ENCODE measurements at regions not wholly inside any gene's neighbourhood (a gene's known extent, or its start where the extent isn't known, plus 50 kb on each side); places are given as distances from the start of the nearest gene placed in this dataset.

- H3K9me3 ChIP-seq (ENCODE audit: control insufficient read depth in 1 of 2, insufficient read depth in 1 of 2, low read depth in 1 of 2, low read length in 2 of 2), result no peaks in the 10 kb centered on the region
- ChIA-PET CTCF (interaction anchor here (1.1 kb wide), 1 partner anchor 1058 kb away, joined by 3 read pairs; no protein-coding TSS in a partner anchor), POLR2A (no interaction called here), RAD21 (ENCODE audit: low non-redundant PET in 1 of 2, low total read pairs in 2 of 2, uncharacterized antibody in 2 of 2, unreplicated experiment in 2 of 2) (no interaction called here)
- BruUV-seq (replicated peaks), result no TSS peak
- H3K27me3 ChIP-seq (ENCODE audit: insufficient read depth, low read length), result no peaks in the 10 kb centered on the region
- DNase-seq (ENCODE audit: low read depth, low spot score) (no peak), ATAC-seq (no peak)
- H3K79me2 ChIP-seq (ENCODE audit: insufficient read depth, low read length), result no peaks in the 10 kb centered on the region
- no peak overlapping the region for H3K4me3 ChIP-seq (replicated peaks in 1 of 2; ENCODE audit: low read depth in 1 of 2, low read length in 2 of 2)
- H3K4me1 ChIP-seq (ENCODE audit: control insufficient read depth in 1 of 2, insufficient read depth in 2 of 2, low read length in 2 of 2), result no peaks in the 10 kb centered on the region
- no peak overlapping the region for H2AFZ ChIP-seq (ENCODE audit: low read depth, low read length, poor library complexity, severe bottlenecking)
- H4K20me1 ChIP-seq (ENCODE audit: insufficient read depth), result no peaks in the 10 kb centered on the region
- no peaks in the 10 kb centered on the region for H3K9me2 ChIP-seq (ENCODE audit: insufficient read depth)
- intact Hi-C loops (cut with micrococcal nuclease), result no loop called here
- TF ChIP-seq MAX (IDR thresholded peaks at IDR 0.05) (no peak), CEBPB (IDR thresholded peaks at IDR 0.05; ENCODE audit: low read depth) (no peak), REST (IDR thresholded peaks at IDR 0.05; ENCODE audit: low read depth) (no peak), JUND (IDR thresholded peaks at IDR 0.05) (no peak), SIN3A (IDR thresholded peaks at IDR 0.05; ENCODE audit: low read depth) (no peak), SP1 (IDR thresholded peaks at IDR 0.05; ENCODE audit: low read depth) (no peak), CTCF (IDR thresholded peaks at IDR 0.05 in 2 of 3, conservative IDR thresholded peaks at IDR 0.05 in 1 of 3; ENCODE audit: borderline replicate concordance in 1 of 3, insufficient read depth in 1 of 3, low read depth in 2 of 3, low read length in 2 of 3) (no peak), FOSL1 (IDR thresholded peaks at IDR 0.05; ENCODE audit: low read depth) (no peak)
- TF ChIP-seq, protein P1, sequence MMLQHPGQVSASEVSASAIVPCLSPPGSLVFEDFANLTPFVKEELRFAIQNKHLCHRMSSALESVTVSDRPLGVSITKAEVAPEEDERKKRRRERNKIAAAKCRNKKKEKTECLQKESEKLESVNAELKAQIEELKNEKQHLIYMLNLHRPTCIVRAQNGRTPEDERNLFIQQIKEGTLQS (IDR thresholded peaks at IDR 0.05), result no peak
- no peaks in the 10 kb centered on the region for H3K36me3 ChIP-seq (ENCODE audit: control insufficient read depth in 1 of 2, insufficient read depth in 2 of 2, low read length in 2 of 2)
- no peak overlapping the region for H3K9ac ChIP-seq (ENCODE audit: low read length)
- no peak overlapping the region for H3K4me2 ChIP-seq (ENCODE audit: low read length)
- H3K27ac ChIP-seq (ENCODE audit: low read depth, low read length), result no peak overlapping the region
These were observed 113.6 kb upstream of the EEA1 start for GRCh38 chr12:93042684-93043083.
